NCI-H128 (cell line): ENCODE measurements at regions not wholly inside any gene's neighbourhood (a gene's known extent, or its start where the extent isn't known, plus 50 kb on each side); places are given as distances from the start of the nearest gene placed in this dataset.
"Not testable (repeated sequence)": the region's sequence is repeated elsewhere in the genome, so short reads cannot be mapped to it uniquely, and the experiment has no call there.

Experiments
- DNase-seq: peaks from one replicate; lab custom pipeline; 2025; ENCODE audit not compliant: unreplicated experiment; lab: John Stamatoyannopoulos, UW

- no peak for DNase-seq
Measured at GRCh38 chr5:6321078-6321477, 57.3 kb downstream of the MED10 start.

DNA sequence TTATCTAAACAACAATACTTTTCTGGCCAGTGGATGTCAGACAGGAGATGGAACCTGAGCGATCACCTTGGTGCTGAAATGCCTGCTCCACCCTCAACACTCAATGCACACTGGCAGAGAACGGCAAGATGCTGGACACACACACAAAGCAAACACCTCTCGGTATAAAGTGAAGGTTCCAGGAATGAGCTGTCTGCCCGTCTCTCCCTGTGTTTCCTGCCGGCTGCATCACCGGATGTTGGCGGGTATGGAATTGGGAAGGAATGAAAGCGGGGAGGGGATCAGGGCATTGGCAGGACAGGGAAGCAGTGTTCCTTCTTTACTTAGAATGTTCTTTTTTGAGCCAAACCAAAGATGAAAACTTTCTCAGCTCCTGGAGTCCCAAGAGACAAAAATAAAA is 59.2 kb downstream of the MED10 start:
- DNase-seq: no peak

- no peak for DNase-seq
Measured at GRCh38 chr5:6317116-6317798, 61.1 kb downstream of the MED10 start.

DNA sequence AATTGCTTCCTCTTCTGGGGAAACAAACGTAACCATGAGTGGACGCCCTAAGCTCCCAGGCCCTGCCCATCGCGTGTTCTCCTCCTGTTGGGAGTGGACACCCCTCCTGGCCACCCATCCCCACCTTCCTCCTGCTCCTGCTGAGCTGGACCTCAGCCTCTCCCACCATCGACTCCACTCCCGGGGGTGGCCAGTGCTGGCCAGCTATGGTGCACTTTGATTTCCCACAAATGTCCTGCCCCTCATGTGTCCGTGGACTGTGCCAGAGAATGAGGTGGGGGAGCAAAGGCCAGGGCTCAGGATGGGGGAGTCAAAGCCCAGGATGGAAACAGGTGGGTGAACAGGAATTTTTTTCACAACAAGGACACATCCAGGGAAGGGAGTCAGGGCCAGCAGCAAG is 62.8 kb downstream of the MED10 start:
- DNase-seq: no peak

- DNase-seq: no peak
Measured at GRCh38 chr5:6311568-6312501, 66.5 kb downstream of the MED10 start.

GRCh38 chr5:6309949-6310348 is 68.4 kb downstream of the MED10 start:
- DNase-seq: no peak

DNA sequence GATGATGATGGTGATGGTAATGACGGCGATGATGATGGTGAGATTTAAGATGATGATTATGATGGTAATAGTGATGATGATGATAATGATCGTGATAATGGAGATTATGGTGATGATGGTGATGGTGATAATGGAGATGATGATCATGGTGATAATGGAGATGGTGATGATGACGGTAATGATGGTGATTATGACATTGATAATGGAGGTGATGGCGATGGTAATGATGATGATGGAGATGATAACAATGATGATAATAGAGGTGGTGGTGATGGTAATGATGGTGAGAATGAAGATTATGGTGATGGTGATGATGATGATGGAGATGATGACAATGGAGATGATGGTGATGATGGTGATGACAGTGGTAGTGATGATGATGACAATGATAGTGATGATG is 69.7 kb downstream of the MED10 start:
- no peak for DNase-seq

GRCh38 chr5:6307304-6307703 is 71.0 kb downstream of the MED10 start:
- DNase-seq: peak; percentile 47

DNA sequence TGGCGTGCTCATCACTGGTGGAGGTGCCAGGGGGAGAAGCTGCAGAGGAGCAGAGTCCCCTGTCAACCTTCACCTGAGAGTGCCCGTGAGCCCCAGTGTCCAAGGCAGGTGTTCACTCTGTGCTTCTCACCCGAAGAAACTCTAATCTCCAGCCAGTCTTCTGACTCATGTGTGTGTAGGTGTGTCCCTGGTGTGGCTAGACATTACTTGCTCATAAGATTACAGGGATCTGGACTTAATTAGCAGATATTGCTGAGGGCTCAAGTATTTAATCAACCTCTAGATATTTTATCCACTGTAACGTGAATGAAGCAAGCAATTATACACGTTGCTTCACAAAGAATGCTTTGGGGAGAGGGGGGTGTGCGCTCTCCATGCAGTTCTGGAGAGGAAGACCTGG is 72.5 kb downstream of the MED10 start:
- DNase-seq: no peak

- no peak for DNase-seq
Measured at GRCh38 chr5:6302684-6303083, 75.7 kb downstream of the MED10 start.

GRCh38 chr5:6302075-6302474 is 76.3 kb downstream of the MED10 start:
- no peak for DNase-seq

GRCh38 chr5:6296524-6296923 is 81.8 kb downstream of the MED10 start:
- DNase-seq: no peak

- peak; percentile 15 for DNase-seq
Measured at GRCh38 chr5:6291961-6292360, 86.4 kb downstream of the MED10 start.

GRCh38 chr5:6289239-6289638 is 89.1 kb downstream of the MED10 start:
- DNase-seq: no peak

DNA sequence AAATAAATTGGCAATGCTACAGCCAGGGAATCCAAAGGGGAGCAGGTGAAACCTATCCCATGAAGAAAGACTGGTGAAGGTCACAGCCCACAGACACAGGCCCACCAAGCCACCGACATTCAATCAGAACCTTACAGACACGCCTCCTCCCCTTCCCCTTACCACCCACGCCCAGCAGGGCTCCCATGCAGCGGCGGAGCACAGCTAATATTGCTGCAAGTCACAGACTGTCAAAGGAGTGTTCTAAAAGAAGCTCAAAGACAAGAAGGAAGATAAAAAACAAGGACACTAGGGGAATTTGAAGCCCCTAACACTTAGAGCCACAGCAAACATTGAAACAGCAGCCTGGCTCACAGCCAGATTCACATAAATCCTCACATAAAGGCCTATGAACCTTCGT is 91.2 kb downstream of the MED10 start:
- no peak for DNase-seq

- no peak for DNase-seq
Measured at GRCh38 chr5:6286404-6286803, 91.9 kb downstream of the MED10 start.

DNA sequence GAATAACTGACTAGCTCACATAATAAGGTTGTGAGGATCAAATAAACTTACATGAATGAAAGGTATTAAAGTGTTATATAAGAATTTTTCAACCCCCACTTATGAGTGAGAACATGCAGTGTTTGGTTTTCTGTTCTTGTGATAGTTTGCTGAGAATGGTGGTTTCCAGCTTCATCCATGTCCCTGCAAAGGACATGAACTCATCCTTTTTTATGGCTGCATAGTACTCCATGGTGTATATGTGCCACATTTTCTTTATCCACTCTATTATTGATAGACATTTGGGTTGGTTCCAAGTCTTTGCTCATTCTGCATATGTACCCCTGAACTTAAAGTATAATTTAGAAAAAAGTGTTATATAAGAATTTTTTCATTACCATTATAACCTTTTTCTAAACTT is 93.9 kb downstream of the MED10 start:
- not testable (repeated sequence) for DNase-seq

- no peak for DNase-seq
Measured at GRCh38 chr5:6282352-6282751, 96.0 kb downstream of the MED10 start.

- no peak for DNase-seq
Measured at GRCh38 chr5:6281818-6282217, 96.5 kb downstream of the MED10 start.

DNA sequence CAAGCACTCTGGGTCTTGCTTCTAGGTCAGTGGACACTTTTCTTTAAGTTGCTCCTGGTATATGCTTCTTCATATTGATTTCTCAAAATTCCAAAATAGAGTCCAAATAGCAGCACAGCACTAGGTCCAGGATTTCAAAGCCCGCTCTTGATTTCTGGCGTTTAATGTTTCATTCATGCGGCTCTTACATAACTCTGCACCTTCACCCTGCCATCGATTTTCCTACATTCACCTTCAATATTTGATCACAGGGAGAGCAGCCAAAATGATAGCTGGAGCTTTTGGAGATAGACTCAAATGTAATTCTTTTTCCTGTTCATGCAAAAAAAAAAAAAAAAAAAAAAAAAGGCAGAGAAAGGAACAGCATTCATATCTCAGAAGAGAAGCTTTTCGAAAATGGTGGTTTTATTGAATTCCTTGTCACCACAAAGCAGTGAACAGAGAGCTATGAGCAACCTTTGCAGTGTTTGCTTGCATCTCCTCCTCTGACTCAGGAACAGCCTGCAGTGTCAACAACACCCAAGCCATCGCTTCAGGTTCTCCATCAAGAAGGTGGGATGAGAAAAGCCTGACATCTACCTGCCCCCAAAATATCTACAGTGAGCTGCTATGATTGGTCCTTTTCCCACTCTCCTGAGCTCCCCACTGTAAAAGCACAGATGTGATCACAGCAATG is 97.8 kb downstream of the MED10 start:
- no peak for DNase-seq

DNA sequence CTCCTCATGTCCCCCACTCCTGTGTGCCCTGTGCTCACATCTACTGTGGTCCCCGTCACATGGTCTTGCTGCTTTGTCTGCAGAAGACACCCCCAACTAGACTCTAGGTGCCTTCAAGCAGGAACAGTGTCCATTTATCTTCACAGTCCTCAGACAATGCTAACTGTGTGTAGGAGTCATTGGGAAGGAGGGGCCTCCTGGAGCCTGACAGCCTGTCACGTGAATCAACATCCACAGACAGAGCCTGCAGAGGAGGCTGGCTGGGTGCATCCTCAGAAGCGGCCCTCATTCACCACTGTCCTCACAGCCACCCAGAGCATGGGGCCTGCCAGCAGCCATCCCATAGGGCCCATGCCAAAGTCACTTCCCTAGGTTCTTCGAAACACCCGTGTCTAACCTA is 98.7 kb downstream of the MED10 start:
- no peak for DNase-seq
